T-helper 2 cell treated with Interferon-gamma antibody and Interleukin-4, amounts not matched to agents 5 μg/mL and 100 μg/mL, for 36 hours (primary cell): ENCODE measurements at regions not wholly inside any gene's neighbourhood (a gene's known extent, or its start where the extent isn't known, plus 50 kb on each side); places are given as distances from the start of the nearest gene placed in this dataset.

Experiments
- DNase-seq: peaks from one replicate; pipeline ENCODE4 v3.0.0; 2021; ENCODE audit warnings: low spot score
- H3K27ac Mint-ChIP-seq: one replicate; pipeline ENCODE4 v1.8.0; 2021; ENCODE audit warnings: mild to moderate bottlenecking, mixed read lengths
- H3K27me3 Mint-ChIP-seq: one replicate; pipeline ENCODE4 v1.8.0; 2021; ENCODE audit warnings: low read depth, mixed read lengths
- H3K36me3 Mint-ChIP-seq: one replicate; pipeline ENCODE4 v1.8.0; 2021; ENCODE audit warnings: low read depth, mixed read lengths
- H3K4me1 Mint-ChIP-seq: one replicate; pipeline ENCODE4 v1.8.0; 2021; ENCODE audit warnings: low read depth, mixed read lengths
- H3K4me3 Mint-ChIP-seq: one replicate; pipeline ENCODE4 v1.8.0; 2022; ENCODE audit warnings: mild to moderate bottlenecking, moderate library complexity, mixed read lengths
- H3K9me3 Mint-ChIP-seq: one replicate; pipeline ENCODE4 v1.8.0; 2021; ENCODE audit warnings: mixed read lengths

- H3K9me3 Mint-ChIP-seq = no peaks in the 10 kb centered on the region
- no peak overlapping the region for H3K4me3 Mint-ChIP-seq
- H3K36me3 Mint-ChIP-seq = no peaks in the 10 kb centered on the region
- no peaks in the 10 kb centered on the region for H3K4me1 Mint-ChIP-seq
- no peak for DNase-seq
- H3K27ac Mint-ChIP-seq = no peak overlapping the region
- H3K27me3 Mint-ChIP-seq = no peaks in the 10 kb centered on the region
Observed at GRCh38 chr6:121844898-121845297, 409.5 kb downstream of the GJA1 start.

- H3K9me3 Mint-ChIP-seq = no peaks in the 10 kb centered on the region
- H3K36me3 Mint-ChIP-seq = no peaks in the 10 kb centered on the region
- no peak for DNase-seq
- no peaks in the 10 kb centered on the region for H3K4me1 Mint-ChIP-seq
- H3K27me3 Mint-ChIP-seq = peaks cover 3% of the 10 kb centered on the region
- H3K4me3 Mint-ChIP-seq = no peak overlapping the region
- no peak overlapping the region for H3K27ac Mint-ChIP-seq
Observed at GRCh38 chr6:121847806-121848522, 412.5 kb downstream of the GJA1 start.

- Mint-ChIP-seq H3K27me3 (peaks cover 3% of the 10 kb centered on the region), H3K36me3 (no peaks in the 10 kb centered on the region), H3K27ac (no peak overlapping the region), H3K4me1 (no peaks in the 10 kb centered on the region), H3K4me3 (no peak overlapping the region), H3K9me3 (no peaks in the 10 kb centered on the region)
- DNase-seq = no peak
Observed at GRCh38 chr6:121848523-121849255, 413.2 kb downstream of the GJA1 start.

GRCh38 chr6:121849477-121849876, 414.0 kb downstream of the GJA1 start:
- H3K36me3 Mint-ChIP-seq = no peaks in the 10 kb centered on the region
- H3K4me1 Mint-ChIP-seq = no peaks in the 10 kb centered on the region
- peaks cover 3% of the 10 kb centered on the region for H3K27me3 Mint-ChIP-seq
- no peak overlapping the region for H3K27ac Mint-ChIP-seq
- peak; percentile 4 for DNase-seq
- H3K4me3 Mint-ChIP-seq = no peak overlapping the region
- no peaks in the 10 kb centered on the region for H3K9me3 Mint-ChIP-seq

- Mint-ChIP-seq H3K4me1 (no peaks in the 10 kb centered on the region), H3K27ac (no peak overlapping the region), H3K4me3 (no peak overlapping the region), H3K27me3 (peaks cover 3% of the 10 kb centered on the region), H3K36me3 (no peaks in the 10 kb centered on the region), H3K9me3 (no peaks in the 10 kb centered on the region)
- no peak for DNase-seq
Observed at GRCh38 chr6:121851056-121851455, 415.6 kb downstream of the GJA1 start.

GRCh38 chr6:121853686-121854085, 418.2 kb downstream of the GJA1 start:
- Mint-ChIP-seq H3K27me3 (peaks cover 3% of the 10 kb centered on the region), H3K27ac (no peak overlapping the region), H3K4me1 (no peaks in the 10 kb centered on the region), H3K36me3 (no peaks in the 10 kb centered on the region), H3K4me3 (no peak overlapping the region), H3K9me3 (no peaks in the 10 kb centered on the region)
- DNase-seq = no peak

- no peaks in the 10 kb centered on the region for H3K36me3 Mint-ChIP-seq
- no peaks in the 10 kb centered on the region for H3K9me3 Mint-ChIP-seq
- H3K27me3 Mint-ChIP-seq = peaks cover 3% of the 10 kb centered on the region
- no peak overlapping the region for H3K4me3 Mint-ChIP-seq
- DNase-seq = no peak
- no peaks in the 10 kb centered on the region for H3K4me1 Mint-ChIP-seq
- no peak overlapping the region for H3K27ac Mint-ChIP-seq
Observed at GRCh38 chr6:121855521-121855920, 420.1 kb downstream of the GJA1 start.

GRCh38 chr6:121856296-121856695, 420.9 kb downstream of the GJA1 start:
- peaks cover 3% of the 10 kb centered on the region for H3K27me3 Mint-ChIP-seq
- no peaks in the 10 kb centered on the region for H3K36me3 Mint-ChIP-seq
- no peaks in the 10 kb centered on the region for H3K9me3 Mint-ChIP-seq
- no peak overlapping the region for H3K27ac Mint-ChIP-seq
- no peak overlapping the region for H3K4me3 Mint-ChIP-seq
- no peaks in the 10 kb centered on the region for H3K4me1 Mint-ChIP-seq
- no peak for DNase-seq

- H3K36me3 Mint-ChIP-seq = no peaks in the 10 kb centered on the region
- no peak for DNase-seq
- peaks cover under 1% of the 10 kb centered on the region for H3K27me3 Mint-ChIP-seq
- no peak overlapping the region for H3K27ac Mint-ChIP-seq
- no peaks in the 10 kb centered on the region for H3K9me3 Mint-ChIP-seq
- no peaks in the 10 kb centered on the region for H3K4me1 Mint-ChIP-seq
- no peak overlapping the region for H3K4me3 Mint-ChIP-seq
Observed at GRCh38 chr6:121857551-121857950, 422.1 kb downstream of the GJA1 start.

- no peaks in the 10 kb centered on the region for H3K9me3 Mint-ChIP-seq
- no peaks in the 10 kb centered on the region for H3K36me3 Mint-ChIP-seq
- H3K4me3 Mint-ChIP-seq = no peak overlapping the region
- H3K4me1 Mint-ChIP-seq = no peaks in the 10 kb centered on the region
- H3K27ac Mint-ChIP-seq = no peak overlapping the region
- H3K27me3 Mint-ChIP-seq = no peaks in the 10 kb centered on the region
- DNase-seq = no peak
Observed at GRCh38 chr6:121858310-121858709, 422.9 kb downstream of the GJA1 start.

GRCh38 chr6:121858986-121859385, 423.5 kb downstream of the GJA1 start:
- H3K36me3 Mint-ChIP-seq = no peaks in the 10 kb centered on the region
- no peaks in the 10 kb centered on the region for H3K9me3 Mint-ChIP-seq
- no peaks in the 10 kb centered on the region for H3K4me1 Mint-ChIP-seq
- DNase-seq = no peak
- no peak overlapping the region for H3K4me3 Mint-ChIP-seq
- H3K27ac Mint-ChIP-seq = no peak overlapping the region
- no peaks in the 10 kb centered on the region for H3K27me3 Mint-ChIP-seq

- Mint-ChIP-seq H3K27ac (no peak overlapping the region), H3K9me3 (no peaks in the 10 kb centered on the region), H3K4me3 (no peak overlapping the region), H3K36me3 (no peaks in the 10 kb centered on the region), H3K27me3 (no peaks in the 10 kb centered on the region), H3K4me1 (no peaks in the 10 kb centered on the region)
- no peak for DNase-seq
Observed at GRCh38 chr6:121865811-121866210, 430.4 kb downstream of the GJA1 start.

GRCh38 chr6:121867095-121867494, 431.6 kb downstream of the GJA1 start:
- no peak overlapping the region for H3K4me3 Mint-ChIP-seq
- H3K27me3 Mint-ChIP-seq = no peaks in the 10 kb centered on the region
- no peaks in the 10 kb centered on the region for H3K4me1 Mint-ChIP-seq
- H3K27ac Mint-ChIP-seq = no peak overlapping the region
- no peaks in the 10 kb centered on the region for H3K36me3 Mint-ChIP-seq
- DNase-seq = no peak
- no peaks in the 10 kb centered on the region for H3K9me3 Mint-ChIP-seq

GRCh38 chr6:121868206-121868605, 432.8 kb downstream of the GJA1 start:
- Mint-ChIP-seq H3K27me3 (no peaks in the 10 kb centered on the region), H3K9me3 (no peaks in the 10 kb centered on the region), H3K4me1 (no peaks in the 10 kb centered on the region), H3K36me3 (no peaks in the 10 kb centered on the region), H3K27ac (no peak overlapping the region), H3K4me3 (no peak overlapping the region)
- no peak for DNase-seq

- no peak overlapping the region for H3K4me3 Mint-ChIP-seq
- H3K4me1 Mint-ChIP-seq = no peaks in the 10 kb centered on the region
- no peak for DNase-seq
- no peaks in the 10 kb centered on the region for H3K27me3 Mint-ChIP-seq
- no peaks in the 10 kb centered on the region for H3K9me3 Mint-ChIP-seq
- no peak overlapping the region for H3K27ac Mint-ChIP-seq
- no peaks in the 10 kb centered on the region for H3K36me3 Mint-ChIP-seq
Observed at GRCh38 chr6:121873595-121873994, 438.1 kb downstream of the GJA1 start.
